ENCODE measurements at regions not wholly inside any gene's neighbourhood (a gene's known extent, or its start where the extent isn't known, plus 50 kb on each side); places are given as distances from the start of the nearest gene placed in this dataset.
"Not testable (repeated sequence)": the region's sequence is repeated elsewhere in the genome, so short reads cannot be mapped to it uniquely, and the experiment has no call there.

- DNase-seq, result no peak
These were observed 54.5 kb upstream of the PRKD1 start for GRCh38 chr14:29982171-29982570.

- no peak for DNase-seq
These were observed 55.3 kb upstream of the PRKD1 start for GRCh38 chr14:29982993-29983392.

- not testable (repeated sequence) for DNase-seq
These were observed 62.8 kb upstream of the PRKD1 start for GRCh38 chr14:29990344-29990857.

GRCh38 chr14:29990993-29991392 is 63.3 kb upstream of the PRKD1 start:
- DNase-seq, result no peak

GRCh38 chr14:29993143-29993542 is 65.5 kb upstream of the PRKD1 start:
- DNase-seq, result no peak

GRCh38 chr14:29999013-29999539 is 71.4 kb upstream of the PRKD1 start:
- DNase-seq, result peak; percentile 0

GRCh38 chr14:30002859-30003258 is 75.2 kb upstream of the PRKD1 start:
- DNase-seq, result no peak

GRCh38 chr14:30005114-30005808 is 77.6 kb upstream of the PRKD1 start:
- DNase-seq, result peak; percentile 63

GRCh38 chr14:30006695-30007094 is 79.0 kb upstream of the PRKD1 start:
- no peak for DNase-seq

GRCh38 chr14:30015489-30015888 is 87.8 kb upstream of the PRKD1 start:
- peak; percentile 0 for DNase-seq

- peak; percentile 0 for DNase-seq
These were observed 88.4 kb upstream of the PRKD1 start for GRCh38 chr14:30016002-30016401.

GRCh38 chr14:30017370-30017993 is 89.8 kb upstream of the PRKD1 start:
- no peak for DNase-seq

GRCh38 chr14:30020271-30020670 is 92.6 kb upstream of the PRKD1 start:
- DNase-seq, result no peak

- no peak for DNase-seq
These were observed 93.0 kb upstream of the PRKD1 start for GRCh38 chr14:30020687-30021086.

- not testable (repeated sequence) for DNase-seq
These were observed 95.7 kb upstream of the PRKD1 start for GRCh38 chr14:30023350-30023749.

GRCh38 chr14:30034152-30034551 is 106.5 kb upstream of the PRKD1 start:
- DNase-seq, result peak; percentile 11

GRCh38 chr14:30035361-30035760 is 107.7 kb upstream of the PRKD1 start:
- no peak for DNase-seq

- no peak for DNase-seq
These were observed 118.1 kb upstream of the PRKD1 start for GRCh38 chr14:30045720-30046119.

GRCh38 chr14:30053103-30053502 is 125.5 kb upstream of the PRKD1 start:
- no peak for DNase-seq

- no peak for DNase-seq
These were observed 126.6 kb upstream of the PRKD1 start for GRCh38 chr14:30054201-30054600.

GRCh38 chr14:30058401-30058800 is 130.8 kb upstream of the PRKD1 start:
- DNase-seq, result no peak

GRCh38 chr14:30063746-30064145 is 136.1 kb upstream of the PRKD1 start:
- no peak for DNase-seq

- DNase-seq, result peak; percentile 11
These were observed 136.8 kb upstream of the PRKD1 start for GRCh38 chr14:30064454-30064853.

- no peak for DNase-seq
These were observed 141.9 kb upstream of the PRKD1 start for GRCh38 chr14:30069536-30069935.

All from fibroblast of skin of abdomen (primary cell).